GM04503 (cell line): ENCODE measurements at regions not wholly inside any gene's neighbourhood (a gene's known extent, or its start where the extent isn't known, plus 50 kb on each side); places are given as distances from the start of the nearest gene placed in this dataset.
"Not testable (repeated sequence)": the region's sequence is repeated elsewhere in the genome, so short reads cannot be mapped to it uniquely, and the experiment has no call there.

Experiments
- DNase-seq: peaks from one replicate; pipeline ENCODE4 v3.0.0-alpha.2; 2012; ENCODE audit warnings: low read depth

- no peak for DNase-seq
Measured at GRCh38 chr4:33470805-33471204, 2750.6 kb downstream of the PCDH7 start.

- no peak for DNase-seq
Measured at GRCh38 chr4:33477715-33478114, 2757.5 kb downstream of the PCDH7 start.

GRCh38 chr4:33482773-33483172, 2761.5 kb downstream of the ARAP2 start:
- DNase-seq, result no peak

GRCh38 chr4:33485111-33485510, 2759.2 kb downstream of the ARAP2 start:
- DNase-seq, result no peak

GRCh38 chr4:33493231-33493630, 2751.1 kb downstream of the ARAP2 start:
- DNase-seq, result no peak

- no peak for DNase-seq
Measured at GRCh38 chr4:33494150-33494549, 2750.2 kb downstream of the ARAP2 start.

- DNase-seq, result not testable (repeated sequence)
Measured at GRCh38 chr4:33501587-33501986, 2742.7 kb downstream of the ARAP2 start.

GRCh38 chr4:33512397-33512796, 2731.9 kb downstream of the ARAP2 start:
- no peak for DNase-seq

GRCh38 chr4:33518856-33519255, 2725.5 kb downstream of the ARAP2 start:
- no peak for DNase-seq

GRCh38 chr4:33532821-33533220, 2711.5 kb downstream of the ARAP2 start:
- no peak for DNase-seq

- no peak for DNase-seq
Measured at GRCh38 chr4:33536898-33537297, 2707.4 kb downstream of the ARAP2 start.

GRCh38 chr4:33537527-33537926, 2706.8 kb downstream of the ARAP2 start:
- no peak for DNase-seq

GRCh38 chr4:33543941-33544450, 2700.3 kb downstream of the ARAP2 start:
- DNase-seq, result no peak

GRCh38 chr4:33551244-33551643, 2693.1 kb downstream of the ARAP2 start:
- no peak for DNase-seq

GRCh38 chr4:33561259-33561658, 2683.1 kb downstream of the ARAP2 start:
- DNase-seq, result no peak

- no peak for DNase-seq
Measured at GRCh38 chr4:33566649-33567048, 2677.7 kb downstream of the ARAP2 start.

GRCh38 chr4:33577791-33578190, 2666.5 kb downstream of the ARAP2 start:
- DNase-seq, result no peak

GRCh38 chr4:33579951-33580350, 2664.4 kb downstream of the ARAP2 start:
- no peak for DNase-seq

- DNase-seq, result no peak
Measured at GRCh38 chr4:33592701-33593100, 2651.6 kb downstream of the ARAP2 start.

- no peak for DNase-seq
Measured at GRCh38 chr4:33606951-33607350, 2637.4 kb downstream of the ARAP2 start.

GRCh38 chr4:33616121-33616520, 2628.2 kb downstream of the ARAP2 start:
- no peak for DNase-seq

- DNase-seq, result no peak
Measured at GRCh38 chr4:33625748-33626147, 2618.6 kb downstream of the ARAP2 start.

- no peak for DNase-seq
Measured at GRCh38 chr4:33626221-33626620, 2618.1 kb downstream of the ARAP2 start.

- no peak for DNase-seq
Measured at GRCh38 chr4:33628296-33628695, 2616.0 kb downstream of the ARAP2 start.

GRCh38 chr4:33649015-33649414, 2595.3 kb downstream of the ARAP2 start:
- peak; percentile 11 for DNase-seq
